Activated T-helper 2 cell treated with anti-CD3 and anti-CD28 coated beads, Interferon-gamma antibody, Interleukin-2, Interleukin-4, amounts not matched to agents 10 μg/mL and 5 μg/mL and 100 μg/mL, durations not matched to agents 14 hours and 24 hours and 36 hours (primary cell): ENCODE measurements at regions not wholly inside any gene's neighbourhood (a gene's known extent, or its start where the extent isn't known, plus 50 kb on each side); places are given as distances from the start of the nearest gene placed in this dataset.
"Not testable (repeated sequence)": the region's sequence is repeated elsewhere in the genome, so short reads cannot be mapped to it uniquely, and the experiment has no call there.

Experiments used
- DNase-seq: peaks from one replicate; pipeline ENCODE4 v3.0.0; 2021; ENCODE audit warnings: low spot score
- H3K27ac Mint-ChIP-seq: one replicate; pipeline ENCODE4 v1.8.0; 2021; ENCODE audit warnings: mixed read lengths
- H3K27me3 Mint-ChIP-seq: one replicate; pipeline ENCODE4 v1.8.0; 2021; ENCODE audit warnings: low read depth, mixed read lengths
- H3K36me3 Mint-ChIP-seq: one replicate; pipeline ENCODE4 v1.8.0; 2021; ENCODE audit warnings: low read depth, mixed read lengths
- H3K4me1 Mint-ChIP-seq: one replicate; pipeline ENCODE4 v1.8.0; 2021; ENCODE audit warnings: low read depth, mixed read lengths
- H3K4me3 Mint-ChIP-seq: one replicate; pipeline ENCODE4 v1.8.0; 2021; ENCODE audit warnings: low read depth, mild to moderate bottlenecking, moderate library complexity, mixed read lengths
- H3K9me3 Mint-ChIP-seq: one replicate; pipeline ENCODE4 v1.8.0; 2021; ENCODE audit warnings: mixed read lengths
- intact Hi-C: fragments of 100-400 bp; cut with micrococcal nuclease; formaldehyde crosslinking; loops from one replicate; pipeline ENCODE4 v1.15.1; 2023

DNA sequence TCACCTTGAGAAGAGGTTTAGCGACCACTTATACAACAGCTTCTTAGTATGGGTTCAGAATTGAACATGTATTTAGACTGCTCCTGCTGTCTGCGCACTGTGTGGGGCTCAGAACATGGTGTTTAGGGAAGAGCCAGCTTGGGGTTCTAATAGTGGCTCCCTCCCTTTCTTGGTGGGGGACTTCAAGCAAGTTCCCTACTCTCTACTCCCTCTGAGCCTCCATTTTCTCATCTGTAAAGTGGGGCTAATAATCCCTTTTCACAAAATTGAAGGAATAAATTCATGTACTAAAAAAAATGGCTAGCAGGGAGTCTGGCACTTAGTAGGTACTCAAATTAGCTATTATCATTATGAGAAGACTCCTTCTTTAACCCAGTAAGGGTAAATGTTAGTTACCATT is 97.5 kb upstream of the SPATA12 start:
- H3K4me1 Mint-ChIP-seq = peaks cover 14% of the 10 kb centered on the region
- no peak overlapping the region for H3K27ac Mint-ChIP-seq
- H3K4me3 Mint-ChIP-seq = no peak overlapping the region
- H3K36me3 Mint-ChIP-seq = no peaks in the 10 kb centered on the region
- intact Hi-C loops = no loop called here
- no peak for DNase-seq
- no peaks in the 10 kb centered on the region for H3K27me3 Mint-ChIP-seq
- no peaks in the 10 kb centered on the region for H3K9me3 Mint-ChIP-seq

DNA sequence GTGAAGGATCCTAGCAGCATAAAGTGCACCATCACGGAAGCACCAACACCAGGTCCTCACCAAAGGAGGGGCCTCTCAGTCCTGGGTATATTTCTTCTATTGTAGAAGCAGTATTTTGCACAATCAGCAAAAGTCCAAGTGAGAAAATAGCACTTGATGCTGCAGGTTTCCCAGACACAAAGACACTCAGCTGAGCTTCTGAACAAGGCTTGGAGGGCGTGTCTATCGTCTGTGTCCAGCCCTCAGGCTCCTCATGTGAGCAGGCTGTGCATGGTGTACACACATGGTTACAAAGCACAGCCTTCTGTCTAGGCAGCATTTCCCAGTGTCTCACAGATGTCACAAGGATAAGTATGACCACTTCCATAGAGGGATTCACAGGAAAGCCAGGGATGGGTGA is 98.3 kb upstream of the SPATA12 start:
- Mint-ChIP-seq H3K36me3 (no peaks in the 10 kb centered on the region), H3K4me1 (peaks cover 18% of the 10 kb centered on the region), H3K27me3 (no peaks in the 10 kb centered on the region), H3K27ac (no peak overlapping the region), H3K9me3 (no peaks in the 10 kb centered on the region), H3K4me3 (no peak overlapping the region)
- intact Hi-C loops = no loop called here
- no peak for DNase-seq

DNA sequence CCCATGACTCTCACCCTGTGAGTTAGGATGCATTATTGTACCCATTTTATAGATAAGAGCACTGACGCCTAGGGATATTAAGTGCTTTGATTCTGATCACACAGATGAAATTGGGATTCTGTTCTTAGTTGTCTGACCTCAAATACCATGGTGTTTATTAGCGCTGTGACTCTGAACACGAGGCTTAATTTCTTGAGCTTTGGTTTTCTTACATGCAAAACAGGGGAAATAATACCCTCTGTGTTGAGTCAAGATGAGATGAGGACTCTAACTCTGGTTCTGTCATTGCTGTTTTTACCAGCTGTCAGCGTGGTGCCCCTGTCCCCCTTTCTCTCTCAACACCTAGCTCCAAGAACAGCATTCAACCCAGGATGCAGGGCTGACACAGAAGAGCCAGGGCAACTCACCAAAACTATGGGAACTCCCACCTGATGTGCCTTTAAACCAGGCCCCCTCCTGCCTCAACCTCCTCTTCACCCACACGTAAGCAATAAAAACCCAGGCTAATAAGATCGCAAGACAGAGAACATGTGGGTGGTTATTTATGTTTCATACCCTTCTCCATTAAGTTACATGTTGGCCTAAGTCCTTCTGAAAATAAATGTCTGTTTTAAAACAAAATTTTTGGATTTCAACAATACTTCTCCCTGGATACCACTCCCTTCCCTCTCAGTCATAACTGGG is 100.1 kb upstream of the SPATA12 start:
- no peaks in the 10 kb centered on the region for H3K36me3 Mint-ChIP-seq
- H3K9me3 Mint-ChIP-seq = no peaks in the 10 kb centered on the region
- intact Hi-C loops = no loop called here
- no peak overlapping the region for H3K27ac Mint-ChIP-seq
- no peak for DNase-seq
- no peaks in the 10 kb centered on the region for H3K27me3 Mint-ChIP-seq
- no peak overlapping the region for H3K4me3 Mint-ChIP-seq
- H3K4me1 Mint-ChIP-seq = peaks cover 18% of the 10 kb centered on the region

DNA sequence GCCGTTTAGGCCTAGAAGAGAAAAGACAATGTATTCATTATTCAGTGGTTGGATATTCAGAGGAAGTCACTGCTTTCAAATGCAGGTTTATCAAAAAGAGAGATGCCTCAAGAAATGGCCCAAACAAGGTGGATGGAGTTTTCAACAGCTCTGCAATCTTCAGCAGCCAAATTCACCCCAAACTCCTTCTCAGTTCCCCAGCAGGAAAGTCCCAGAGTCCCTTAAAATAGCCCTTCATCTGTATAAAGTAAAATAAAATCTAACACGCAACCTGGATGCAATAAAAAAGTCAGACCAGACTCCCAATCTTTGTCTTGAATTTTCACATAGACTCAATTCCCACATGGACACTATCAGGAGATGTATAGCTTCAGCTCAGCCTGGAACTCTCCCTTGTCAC is 101.6 kb upstream of the SPATA12 start:
- intact Hi-C loops = no loop called here
- H3K27ac Mint-ChIP-seq = no peak overlapping the region
- H3K27me3 Mint-ChIP-seq = no peaks in the 10 kb centered on the region
- DNase-seq = no peak
- no peaks in the 10 kb centered on the region for H3K36me3 Mint-ChIP-seq
- H3K4me3 Mint-ChIP-seq = no peak overlapping the region
- H3K4me1 Mint-ChIP-seq = peaks cover 18% of the 10 kb centered on the region
- no peaks in the 10 kb centered on the region for H3K9me3 Mint-ChIP-seq

DNA sequence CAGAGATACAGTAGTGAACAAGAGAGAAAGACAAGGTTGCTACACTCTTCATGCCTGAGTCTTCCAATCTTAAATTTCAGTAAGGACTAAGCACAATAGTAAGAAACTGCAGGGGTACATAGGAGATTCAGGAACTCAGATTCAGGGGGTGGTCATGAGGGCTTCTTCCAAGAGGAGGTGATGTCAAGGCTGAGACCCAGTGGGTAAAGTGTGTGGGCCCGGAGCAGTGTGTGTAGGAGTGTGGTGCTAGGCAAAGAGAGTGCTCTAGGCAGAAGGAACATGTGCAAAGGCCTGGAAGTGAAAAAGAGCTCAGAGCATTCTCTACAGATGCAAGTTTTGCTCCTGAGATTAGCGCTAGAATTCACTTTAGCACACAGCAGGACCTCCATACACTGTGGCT is 102.9 kb upstream of the SPATA12 start:
- H3K27me3 Mint-ChIP-seq = no peaks in the 10 kb centered on the region
- DNase-seq = no peak
- H3K36me3 Mint-ChIP-seq = no peaks in the 10 kb centered on the region
- H3K9me3 Mint-ChIP-seq = no peaks in the 10 kb centered on the region
- H3K4me1 Mint-ChIP-seq = peaks cover 18% of the 10 kb centered on the region
- no peak overlapping the region for H3K4me3 Mint-ChIP-seq
- intact Hi-C loops = no loop called here
- H3K27ac Mint-ChIP-seq = no peak overlapping the region

DNA sequence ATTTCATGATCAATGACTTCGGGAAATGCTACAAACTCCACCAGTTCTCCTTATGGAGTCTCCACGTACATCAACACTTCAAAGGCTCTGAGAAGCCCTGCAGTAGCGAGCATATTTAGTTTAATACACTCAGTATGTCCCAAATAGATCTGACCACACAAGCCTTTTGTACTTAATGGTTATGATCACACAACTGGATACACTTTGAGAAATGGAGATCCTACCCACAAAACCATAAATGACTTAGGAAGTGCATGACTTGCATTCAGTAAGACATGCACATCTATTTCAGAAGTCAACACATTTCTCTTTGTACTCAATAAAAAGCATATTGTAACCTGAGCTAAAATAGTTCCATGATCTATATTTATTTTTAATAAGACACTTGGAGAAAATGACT is 103.6 kb upstream of the SPATA12 start:
- DNase-seq = no peak
- intact Hi-C loops = no loop called here
- no peak overlapping the region for H3K27ac Mint-ChIP-seq
- no peaks in the 10 kb centered on the region for H3K27me3 Mint-ChIP-seq
- H3K4me3 Mint-ChIP-seq = no peak overlapping the region
- H3K9me3 Mint-ChIP-seq = no peaks in the 10 kb centered on the region
- H3K36me3 Mint-ChIP-seq = no peaks in the 10 kb centered on the region
- H3K4me1 Mint-ChIP-seq = peaks cover 18% of the 10 kb centered on the region

DNA sequence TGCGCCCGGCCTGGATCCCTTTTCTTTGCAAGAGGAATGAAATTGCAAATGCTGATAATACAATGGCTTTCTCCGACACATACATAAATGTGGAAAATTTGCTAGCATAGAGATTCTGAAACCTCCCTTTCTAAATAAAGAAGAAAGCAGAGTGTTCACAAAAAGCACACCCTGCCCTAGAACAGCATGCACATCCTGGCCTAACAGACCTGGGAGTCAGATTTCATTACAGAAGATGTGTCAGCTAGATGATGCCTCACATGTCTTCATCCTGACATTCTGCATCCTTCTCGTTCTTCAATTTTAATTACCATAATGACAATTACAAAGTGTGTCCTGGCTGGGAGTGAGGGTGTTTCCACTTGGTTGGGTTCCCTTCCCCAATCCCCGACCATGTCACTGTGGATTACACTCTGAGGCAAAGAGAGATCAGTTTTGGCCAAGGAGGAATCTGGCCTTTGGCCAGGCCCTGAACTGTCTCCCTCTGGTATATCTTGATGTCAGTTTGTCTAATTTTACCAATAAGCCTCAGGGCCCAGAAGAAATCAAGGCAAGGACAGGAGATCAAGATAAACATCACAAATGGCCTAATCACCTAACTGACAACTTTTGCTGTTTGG is 104.9 kb upstream of the SPATA12 start:
- DNase-seq = no peak
- intact Hi-C loops = no loop called here
- Mint-ChIP-seq H3K27ac (no peak overlapping the region), H3K4me3 (no peak overlapping the region), H3K4me1 (peaks cover 15% of the 10 kb centered on the region), H3K9me3 (no peaks in the 10 kb centered on the region), H3K27me3 (no peaks in the 10 kb centered on the region), H3K36me3 (no peaks in the 10 kb centered on the region)

DNA sequence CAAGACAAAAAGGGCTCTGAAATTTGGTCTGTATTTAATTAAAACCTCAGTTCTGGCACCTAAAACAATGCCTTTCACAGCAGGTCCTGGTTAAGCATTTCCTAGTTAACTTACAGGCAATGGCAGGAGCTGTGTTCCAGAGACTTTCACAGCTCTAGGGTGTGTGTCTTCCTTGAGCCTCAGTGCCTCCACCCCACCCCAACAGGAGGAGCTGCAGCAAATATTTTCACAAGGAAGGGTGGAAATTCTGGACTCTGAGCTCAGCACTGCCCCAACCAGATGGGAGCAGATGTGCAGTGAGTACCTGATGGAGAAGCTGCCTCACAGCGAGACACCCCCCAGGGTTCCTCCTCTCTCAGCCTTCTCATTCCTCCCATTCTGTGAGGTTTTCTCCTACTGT is 106.3 kb upstream of the SPATA12 start:
- intact Hi-C loops = no loop called here
- Mint-ChIP-seq H3K27me3 (no peaks in the 10 kb centered on the region), H3K4me1 (peaks cover 9% of the 10 kb centered on the region), H3K4me3 (no peak overlapping the region), H3K9me3 (no peaks in the 10 kb centered on the region), H3K27ac (no peak overlapping the region), H3K36me3 (no peaks in the 10 kb centered on the region)
- no peak for DNase-seq

DNA sequence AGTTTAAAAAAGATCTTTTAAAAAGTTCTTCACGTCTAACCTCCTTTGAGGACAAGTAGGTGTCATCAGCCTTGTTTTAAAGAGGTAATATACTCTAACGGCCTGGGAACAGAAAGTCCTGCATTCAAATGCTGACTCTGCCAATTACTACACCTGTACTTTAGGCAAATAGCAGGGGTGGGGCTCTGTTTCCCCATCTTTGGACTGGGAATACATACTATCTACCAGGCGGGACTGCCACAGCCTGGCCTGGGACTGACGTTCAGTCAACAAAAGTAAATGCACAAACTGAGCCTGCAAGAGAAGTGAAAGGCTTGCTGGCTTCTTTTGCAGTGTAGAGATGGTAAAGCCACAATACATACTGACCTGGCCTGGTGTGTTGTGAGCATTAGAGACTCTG is 107.6 kb upstream of the SPATA12 start:
- H3K27me3 Mint-ChIP-seq = peaks cover under 1% of the 10 kb centered on the region
- H3K9me3 Mint-ChIP-seq = no peaks in the 10 kb centered on the region
- H3K36me3 Mint-ChIP-seq = no peaks in the 10 kb centered on the region
- no peak overlapping the region for H3K27ac Mint-ChIP-seq
- no peak overlapping the region for H3K4me3 Mint-ChIP-seq
- no peak for DNase-seq
- H3K4me1 Mint-ChIP-seq = peaks cover 4% of the 10 kb centered on the region
- intact Hi-C loops = no loop called here

DNA sequence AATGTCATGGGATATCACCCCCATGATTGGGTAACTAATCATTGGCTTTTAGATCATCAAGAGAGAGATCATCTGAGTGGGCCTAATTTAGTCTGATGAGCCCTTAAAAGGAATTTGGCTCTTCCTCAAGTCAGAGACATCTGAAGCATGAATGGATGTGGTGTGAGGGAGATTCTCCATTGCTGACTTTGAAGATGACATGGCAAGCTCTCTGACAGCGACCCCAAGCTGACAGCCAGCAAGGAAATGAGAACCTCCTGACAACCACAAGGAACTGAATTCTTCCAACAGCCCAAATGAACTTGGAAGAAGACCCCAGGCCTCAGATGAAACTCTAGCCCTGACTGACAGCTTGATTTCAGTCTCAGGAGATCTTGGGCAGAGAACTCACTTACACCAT is 108.4 kb upstream of the SPATA12 start:
- Mint-ChIP-seq H3K27ac (no peak overlapping the region), H3K4me1 (no peaks in the 10 kb centered on the region), H3K27me3 (peaks cover 6% of the 10 kb centered on the region), H3K4me3 (no peak overlapping the region), H3K9me3 (no peaks in the 10 kb centered on the region), H3K36me3 (no peaks in the 10 kb centered on the region)
- DNase-seq = no peak
- intact Hi-C loops = no loop called here

DNA sequence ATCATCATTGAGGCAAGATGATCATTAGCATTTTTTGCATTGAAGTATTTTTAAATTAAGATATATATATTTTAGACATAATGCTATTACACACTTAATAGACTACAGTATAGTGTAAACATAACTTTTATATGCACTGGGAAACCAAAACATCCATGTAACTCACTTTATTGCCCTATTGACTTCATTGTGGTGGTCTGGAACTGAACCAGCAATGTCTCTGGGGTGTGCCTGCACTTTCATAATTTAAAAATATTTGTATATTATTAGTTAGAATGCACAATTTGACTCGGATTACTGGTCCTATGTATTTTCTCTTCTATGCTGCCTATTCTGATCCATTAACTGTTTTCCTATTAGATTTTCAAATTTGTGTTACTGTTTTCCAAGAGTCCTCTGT is 109.1 kb upstream of the SPATA12 start:
- DNase-seq = no peak
- no peak overlapping the region for H3K4me3 Mint-ChIP-seq
- intact Hi-C loops = no loop called here
- H3K36me3 Mint-ChIP-seq = no peaks in the 10 kb centered on the region
- no peaks in the 10 kb centered on the region for H3K4me1 Mint-ChIP-seq
- peaks cover 9% of the 10 kb centered on the region for H3K27me3 Mint-ChIP-seq
- H3K9me3 Mint-ChIP-seq = peaks cover 3% of the 10 kb centered on the region
- no peak overlapping the region for H3K27ac Mint-ChIP-seq

DNA sequence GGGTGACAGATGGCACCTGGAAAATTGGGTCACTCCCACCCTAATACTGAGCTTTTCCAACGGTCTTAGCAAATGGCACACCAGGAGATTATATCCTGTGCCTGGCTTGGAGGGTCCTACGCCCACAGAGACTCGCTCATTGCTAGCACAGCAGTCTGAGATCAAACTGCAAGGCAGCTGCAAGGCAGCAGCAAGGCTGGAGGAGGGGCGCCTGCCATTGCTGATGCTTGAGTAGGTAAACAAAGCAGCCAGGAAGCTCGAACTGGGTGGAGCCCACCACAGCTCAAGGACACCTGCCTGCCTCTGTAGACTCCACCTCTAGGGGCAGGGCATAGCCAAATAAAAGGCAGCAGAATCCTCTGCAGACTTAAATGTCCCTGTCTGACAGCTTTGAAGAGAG is 115.1 kb upstream of the SPATA12 start:
- intact Hi-C loops, H3K4me3 Mint-ChIP-seq, DNase-seq, H3K36me3 Mint-ChIP-seq, H3K27ac Mint-ChIP-seq: not testable (repeated sequence)
- Mint-ChIP-seq H3K9me3 (peaks cover 13% of the 10 kb centered on the region), H3K4me1 (peaks cover 16% of the 10 kb centered on the region), H3K27me3 (peaks cover 12% of the 10 kb centered on the region)

DNA sequence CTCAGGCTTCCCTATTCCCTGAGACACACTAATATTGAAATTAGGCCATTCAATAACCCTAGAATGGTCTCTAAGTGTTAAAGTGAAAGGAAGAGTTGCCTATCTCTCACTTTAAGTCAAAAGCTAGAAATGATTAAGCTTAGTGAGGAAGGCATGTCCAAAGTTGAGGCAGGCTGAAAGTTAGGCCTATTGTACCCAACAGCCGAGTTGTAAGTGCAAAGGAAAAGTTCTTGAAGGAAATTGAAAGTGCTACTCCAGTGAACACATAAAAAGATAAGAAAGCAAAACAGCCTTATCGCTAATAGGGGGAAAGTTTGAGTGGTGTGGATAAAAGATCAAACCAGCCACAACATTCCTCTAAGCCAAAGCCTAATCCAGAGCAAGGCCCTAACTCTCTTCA is 117.9 kb upstream of the SPATA12 start:
- Mint-ChIP-seq H3K4me3 (no peak overlapping the region), H3K9me3 (peaks cover 13% of the 10 kb centered on the region), H3K4me1 (peaks cover 20% of the 10 kb centered on the region), H3K36me3 (peaks cover 4% of the 10 kb centered on the region), H3K27me3 (peaks cover 10% of the 10 kb centered on the region), H3K27ac (peak overlapping the region; percentile 65)
- DNase-seq = no peak
- intact Hi-C loops = loop anchor here (1.0 kb wide), 1 partner anchor 19 kb away; no protein-coding TSS in a partner anchor
